ENCODE measurements at regions not wholly inside any gene's neighbourhood (a gene's known extent, or its start where the extent isn't known, plus 50 kb on each side); places are given as distances from the start of the nearest gene placed in this dataset.

- TF ChIP-seq REST (IDR thresholded peaks at IDR 0.05; ENCODE audit: insufficient read depth in 1 of 2, low read depth in 2 of 2, low read length in 2 of 2) = no peak
- TF ChIP-seq TAF1 (IDR thresholded peaks at IDR 0.05; ENCODE audit: borderline replicate concordance, insufficient read depth, low read length) = no peak
- no peak for TF ChIP-seq POLR2AphosphoS5 (IDR thresholded peaks at IDR 0.05; ENCODE audit: low read depth, low read length)
- no peak for TF ChIP-seq SIN3A (IDR thresholded peaks at IDR 0.05; ENCODE audit: borderline replicate concordance, insufficient read depth, low read length)
- no peak for TF ChIP-seq FOXP2 (optimal IDR thresholded peaks at IDR 0.05; ENCODE audit: borderline replicate concordance, extremely low read depth, extremely low read length, insufficient read depth)
Measured at GRCh38 chrX:3994315-3994714, 280.9 kb upstream of the PRKX start.

Data from PFSK-1 (cell line).